ENCODE measurements at regions not wholly inside any gene's neighbourhood (a gene's known extent, or its start where the extent isn't known, plus 50 kb on each side); places are given as distances from the start of the nearest gene placed in this dataset.

DNA sequence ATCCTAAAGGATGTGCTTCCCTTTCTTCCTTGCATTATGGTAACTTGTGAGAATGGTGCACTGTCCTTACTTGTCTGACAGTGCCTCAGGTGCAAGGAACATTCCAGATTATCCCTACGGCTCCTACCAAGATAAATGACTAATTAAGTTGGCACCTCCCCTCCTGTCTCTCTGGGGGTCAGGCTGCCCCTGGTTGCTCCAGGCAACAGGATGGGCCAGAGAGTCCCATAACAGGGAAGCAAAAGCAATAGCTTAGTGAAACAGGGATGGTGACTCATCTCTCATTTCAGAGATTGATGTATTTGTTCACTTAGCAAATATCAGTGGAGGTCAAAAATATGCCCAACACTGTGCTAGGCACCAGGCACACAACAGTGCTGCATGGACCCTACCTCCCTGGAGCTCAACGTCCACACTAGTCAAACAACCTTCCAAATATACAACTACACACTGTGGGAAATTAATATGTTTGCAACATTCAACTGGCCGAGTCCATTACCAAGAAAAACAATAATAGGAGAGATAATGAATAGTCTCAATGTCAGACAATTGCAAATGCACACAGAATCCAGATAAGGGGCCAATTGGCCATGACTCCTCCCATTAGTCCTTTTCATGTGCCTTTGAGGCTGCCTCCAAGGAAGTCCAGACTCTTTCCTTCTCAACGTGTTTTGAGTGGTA lies 249.0 kb downstream of the TLE3 start:
- Histone ChIP-seq H3K9me3 (no peaks in the 10 kb centered on the region), H3K4me3 (no peak overlapping the region), H3K27me3 (peaks cover 23% of the 10 kb centered on the region), H3K36me3 (no peaks in the 10 kb centered on the region)
- no peak for DNase-seq

DNA sequence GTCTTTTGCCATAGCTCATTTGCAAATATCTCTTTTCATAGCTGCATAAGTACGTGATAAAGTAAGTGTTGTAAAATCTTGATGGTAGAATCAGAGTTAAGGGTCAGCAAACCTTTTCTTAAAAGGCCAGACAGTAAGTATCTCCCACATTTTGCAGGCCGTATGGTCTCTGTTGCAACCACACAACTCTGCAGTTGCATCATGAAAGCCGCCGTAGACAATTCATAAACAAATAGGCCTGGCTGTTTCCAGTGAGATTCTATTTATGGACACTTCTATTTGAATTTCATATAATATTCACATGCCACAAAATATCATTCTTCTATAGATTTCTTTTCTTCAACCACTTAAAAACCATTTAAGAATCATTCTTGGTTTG lies 248.5 kb downstream of the TLE3 start:
- Histone ChIP-seq H3K36me3 (no peaks in the 10 kb centered on the region), H3K9me3 (no peaks in the 10 kb centered on the region), H3K4me3 (no peak overlapping the region), H3K27me3 (peaks cover 23% of the 10 kb centered on the region)
- DNase-seq: no peak

DNA sequence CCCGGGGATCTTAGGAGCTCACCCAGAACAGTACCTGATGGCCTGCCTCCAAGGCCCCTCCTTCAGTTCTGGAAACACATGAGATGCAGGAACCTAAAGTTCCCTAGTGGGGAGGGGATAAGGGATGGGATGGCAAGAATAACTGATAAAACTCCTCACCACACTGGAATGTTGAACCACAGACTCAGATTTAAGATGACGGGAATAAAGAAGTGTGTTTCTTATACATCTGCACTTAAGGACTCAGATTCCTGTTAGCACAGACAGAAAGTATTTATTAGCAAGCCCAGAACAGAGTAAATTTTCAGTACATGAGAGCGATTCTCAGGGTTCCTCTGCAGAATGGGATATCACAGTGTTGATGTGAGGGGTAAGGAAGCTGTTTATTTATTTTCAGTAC lies 245.2 kb downstream of the TLE3 start:
- H3K27me3 ChIP-seq: peaks cover 6% of the 10 kb centered on the region
- H3K4me3 ChIP-seq: no peak overlapping the region
- no peaks in the 10 kb centered on the region for H3K9me3 ChIP-seq
- no peak for DNase-seq
- no peaks in the 10 kb centered on the region for H3K36me3 ChIP-seq

DNA sequence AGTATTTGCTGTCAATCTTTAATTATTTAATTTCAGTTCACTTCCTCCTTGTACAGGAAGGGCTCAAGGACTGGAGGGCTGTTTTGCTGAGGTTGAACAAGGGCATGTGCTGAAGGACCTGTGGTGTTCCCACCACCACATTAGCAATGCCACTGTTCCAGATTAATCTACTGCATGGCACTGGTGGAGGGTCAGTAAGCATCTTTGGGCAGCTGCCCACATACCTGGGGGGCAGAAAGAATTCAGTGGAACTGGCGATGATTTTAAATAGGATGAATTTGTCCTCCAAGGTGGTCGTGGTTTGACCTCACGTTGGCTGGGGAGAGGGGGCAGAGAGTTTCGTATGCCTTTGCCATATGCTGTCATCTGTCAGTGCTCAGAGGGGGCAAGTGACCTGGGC lies 244.8 kb downstream of the TLE3 start:
- H3K4me3 ChIP-seq: no peak overlapping the region
- H3K36me3 ChIP-seq: no peaks in the 10 kb centered on the region
- H3K27me3 ChIP-seq: peaks cover 2% of the 10 kb centered on the region; the same call in 1 of the 2 replicates
- H3K9me3 ChIP-seq: no peaks in the 10 kb centered on the region
- no peak for DNase-seq

DNA sequence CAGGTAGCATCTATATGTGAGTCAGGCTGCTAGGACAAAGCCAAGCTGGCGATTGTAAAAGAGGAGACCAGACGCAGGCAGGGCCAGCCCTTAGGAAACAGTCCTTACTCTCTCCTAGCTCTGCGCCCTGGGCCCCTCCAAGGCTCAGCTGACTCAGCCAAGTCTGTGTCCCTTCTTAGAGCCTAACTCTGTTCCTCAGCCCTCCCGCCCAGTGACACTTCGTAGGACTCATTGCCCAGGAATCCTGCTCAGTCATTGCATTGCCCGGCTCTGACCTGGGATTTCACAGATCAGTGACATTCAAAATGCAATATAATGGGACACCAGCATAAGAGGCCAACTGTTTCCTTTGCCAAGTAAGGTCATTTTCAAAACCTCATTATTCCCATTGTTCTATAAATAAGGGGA lies 244.2 kb downstream of the TLE3 start:
- no peaks in the 10 kb centered on the region for H3K27me3 ChIP-seq
- DNase-seq: peak; percentile 44
- H3K4me3 ChIP-seq: no peak overlapping the region
- no peaks in the 10 kb centered on the region for H3K36me3 ChIP-seq
- no peaks in the 10 kb centered on the region for H3K9me3 ChIP-seq

DNA sequence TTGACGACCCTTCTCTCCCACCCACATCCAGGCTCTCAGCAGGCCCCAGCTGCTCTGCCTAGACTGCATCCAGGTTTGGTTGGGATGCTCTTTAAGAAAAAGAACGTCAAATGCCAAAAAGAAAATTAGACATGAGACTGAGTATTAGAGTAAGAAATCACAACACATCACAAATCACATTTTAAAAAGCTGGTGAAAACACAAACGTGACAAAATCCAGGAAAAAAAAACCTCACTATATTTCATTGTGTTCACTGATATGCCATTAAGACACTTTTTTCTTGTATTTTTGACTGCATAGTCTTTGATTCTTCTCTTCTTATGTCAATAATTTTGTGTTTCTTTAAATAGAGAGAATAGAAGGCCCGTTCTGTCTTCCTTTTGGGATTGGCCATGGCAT lies 243.7 kb downstream of the TLE3 start:
- Histone ChIP-seq H3K27me3 (no peaks in the 10 kb centered on the region), H3K36me3 (no peaks in the 10 kb centered on the region), H3K4me3 (no peak overlapping the region), H3K9me3 (no peaks in the 10 kb centered on the region)
- no peak for DNase-seq

DNA sequence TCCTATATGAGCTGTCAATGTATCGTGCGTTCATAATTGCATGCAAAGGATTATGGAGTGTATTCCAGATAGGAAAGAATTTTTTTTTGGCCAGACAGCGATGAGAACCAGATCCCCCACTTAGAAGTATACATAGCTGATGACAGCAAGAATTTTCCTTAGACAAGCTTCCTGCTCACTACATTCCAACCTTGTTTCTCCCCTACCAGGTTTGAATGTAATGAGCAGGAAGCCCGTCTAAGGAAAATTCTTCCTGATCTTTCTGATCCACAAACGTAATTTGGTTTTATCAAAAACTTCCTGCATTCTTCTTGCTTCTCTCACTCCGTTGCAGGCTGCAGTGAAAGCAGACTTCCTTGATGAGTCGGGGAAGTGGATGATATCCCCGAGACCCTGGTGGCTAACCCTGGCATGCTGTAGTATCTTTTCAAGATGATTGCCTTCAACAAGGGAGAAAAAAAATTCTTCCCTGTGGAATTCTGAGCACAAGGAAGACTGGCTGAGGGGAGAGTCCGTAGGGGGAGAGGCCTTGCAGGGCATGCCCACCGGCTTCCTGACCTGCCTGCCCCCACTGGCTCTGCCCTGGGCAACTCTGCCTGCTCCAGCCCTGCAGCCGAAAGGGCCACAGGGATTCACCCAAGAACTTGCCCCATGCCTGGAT lies 243.1 kb downstream of the TLE3 start:
- Histone ChIP-seq H3K9me3 (no peaks in the 10 kb centered on the region), H3K4me3 (no peak overlapping the region), H3K36me3 (no peaks in the 10 kb centered on the region), H3K27me3 (no peaks in the 10 kb centered on the region)
- no peak for DNase-seq

DNA sequence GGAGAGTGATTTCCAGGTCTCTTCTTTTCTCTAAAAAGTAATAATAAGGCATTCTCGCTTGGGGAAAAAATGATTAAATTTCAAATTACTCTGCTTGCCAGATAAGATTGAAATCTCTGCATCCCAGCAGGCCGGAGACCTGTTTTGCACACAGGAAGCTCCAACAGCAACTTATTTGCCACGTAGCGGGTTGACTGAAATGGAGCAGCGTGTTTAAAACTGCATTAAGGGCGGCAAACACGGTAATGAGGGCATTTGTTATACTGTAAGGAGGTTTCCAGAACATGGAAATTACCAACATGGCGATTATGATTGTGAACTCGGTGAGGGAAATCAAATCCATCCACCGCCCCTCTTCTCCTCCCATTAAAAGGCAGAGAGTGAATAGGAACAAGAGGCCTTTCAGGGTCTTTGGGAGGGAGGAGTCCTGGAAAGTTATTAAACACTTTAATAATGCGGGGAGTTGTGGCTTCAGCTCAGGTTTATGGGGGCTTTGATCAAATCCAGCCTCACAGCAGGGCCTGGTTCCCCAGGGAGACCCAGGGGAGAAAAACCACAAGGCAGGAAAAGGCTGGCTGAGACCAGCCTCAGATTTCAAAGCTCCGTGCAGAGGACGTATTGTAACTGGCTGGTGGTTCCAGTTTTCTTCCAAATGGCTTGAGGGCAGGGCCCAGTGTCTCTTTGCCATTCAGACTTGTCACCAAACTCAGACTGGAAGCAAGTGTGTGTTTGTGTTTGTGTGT lies 242.3 kb downstream of the TLE3 start:
- no peak for DNase-seq
- Histone ChIP-seq H3K27me3 (no peaks in the 10 kb centered on the region), H3K4me3 (no peak overlapping the region), H3K9me3 (no peaks in the 10 kb centered on the region), H3K36me3 (no peaks in the 10 kb centered on the region)

DNA sequence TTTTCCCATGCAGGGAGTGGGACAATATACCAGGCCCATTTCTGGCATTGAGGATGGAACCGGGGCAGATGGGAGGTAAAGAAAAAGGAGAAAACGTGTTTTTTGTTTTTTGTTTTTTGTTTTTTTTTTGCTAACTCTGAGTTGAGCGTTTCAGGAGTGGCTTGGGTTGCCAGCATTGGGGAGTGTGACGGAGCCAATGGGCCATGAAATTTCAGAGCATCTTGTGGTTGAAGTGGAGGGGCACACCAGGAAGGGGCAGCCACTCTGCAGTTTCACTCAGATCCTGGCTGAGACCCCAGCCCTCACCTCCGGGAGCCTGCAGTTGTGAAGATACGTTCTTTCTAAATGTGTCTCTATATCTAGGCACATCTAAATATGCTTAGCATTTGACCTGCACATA lies 240.5 kb downstream of the TLE3 start:
- Histone ChIP-seq H3K36me3 (no peaks in the 10 kb centered on the region), H3K4me3 (no peak overlapping the region), H3K27me3 (no peaks in the 10 kb centered on the region), H3K9me3 (no peaks in the 10 kb centered on the region)
- DNase-seq: no peak

DNA sequence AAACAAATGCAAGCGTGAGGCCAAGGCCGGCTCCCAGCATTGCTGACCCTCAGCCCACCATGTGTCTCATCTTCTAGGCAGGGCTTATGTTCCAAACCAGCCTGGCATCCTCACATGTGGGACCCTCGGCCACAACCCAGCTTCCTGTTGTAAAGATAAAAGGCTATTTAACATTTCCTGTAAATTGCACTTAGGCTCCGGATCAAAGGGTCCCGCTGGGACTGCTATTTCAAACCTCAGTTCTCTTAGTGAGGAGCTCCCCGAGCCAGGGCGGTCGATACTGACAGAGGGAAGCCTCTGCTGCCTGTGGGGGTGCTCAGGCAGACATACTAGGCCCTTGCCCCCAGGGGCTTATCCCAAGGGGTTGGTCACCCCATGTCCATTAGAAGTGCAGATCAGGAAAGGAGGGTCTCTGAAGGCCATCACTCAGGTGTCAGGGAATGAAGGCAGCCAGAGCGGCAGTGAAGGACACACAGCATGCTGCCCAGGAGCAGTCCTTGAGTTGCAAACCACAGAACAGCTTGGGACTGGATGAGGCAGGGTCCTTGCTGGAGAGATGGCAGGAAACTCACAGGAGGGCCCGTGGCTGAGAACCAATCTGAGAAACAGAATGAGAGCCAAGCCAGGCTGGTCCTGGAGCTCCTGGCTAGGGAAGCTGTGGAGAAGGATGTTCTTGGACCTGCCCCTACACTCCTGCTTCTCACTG lies 239.9 kb downstream of the TLE3 start:
- H3K36me3 ChIP-seq: no peaks in the 10 kb centered on the region
- no peak for DNase-seq
- H3K4me3 ChIP-seq: no peak overlapping the region

DNA sequence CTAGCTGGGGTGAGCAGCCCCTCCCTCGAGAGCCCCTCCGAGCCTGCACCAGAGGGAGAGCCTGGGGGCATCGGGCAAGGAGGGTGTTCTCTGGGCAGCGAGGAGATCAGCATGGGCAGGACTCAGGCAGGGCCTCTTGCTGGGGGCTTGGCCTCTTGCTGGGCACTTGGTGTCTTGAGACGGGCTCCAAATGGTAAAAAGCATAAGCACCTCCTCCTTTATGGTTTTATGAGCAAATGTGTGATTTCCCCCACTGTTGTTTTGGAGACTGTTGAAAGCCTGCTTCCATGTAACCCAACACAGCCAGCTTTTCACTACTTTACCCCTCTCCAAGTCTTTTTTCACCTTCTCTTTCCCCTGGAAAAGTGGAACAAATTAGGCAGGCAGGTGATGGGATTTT lies 239.3 kb downstream of the TLE3 start:
- Histone ChIP-seq H3K9me3 (no peaks in the 10 kb centered on the region), H3K4me3 (no peak overlapping the region), H3K36me3 (no peaks in the 10 kb centered on the region), H3K27me3 (no peaks in the 10 kb centered on the region)
- no peak for DNase-seq

More for the DNA sequence above, 239.9 kb downstream of the TLE3 start:
- Histone ChIP-seq H3K9me3 (no peaks in the 10 kb centered on the region), H3K27me3 (no peaks in the 10 kb centered on the region)

DNA sequence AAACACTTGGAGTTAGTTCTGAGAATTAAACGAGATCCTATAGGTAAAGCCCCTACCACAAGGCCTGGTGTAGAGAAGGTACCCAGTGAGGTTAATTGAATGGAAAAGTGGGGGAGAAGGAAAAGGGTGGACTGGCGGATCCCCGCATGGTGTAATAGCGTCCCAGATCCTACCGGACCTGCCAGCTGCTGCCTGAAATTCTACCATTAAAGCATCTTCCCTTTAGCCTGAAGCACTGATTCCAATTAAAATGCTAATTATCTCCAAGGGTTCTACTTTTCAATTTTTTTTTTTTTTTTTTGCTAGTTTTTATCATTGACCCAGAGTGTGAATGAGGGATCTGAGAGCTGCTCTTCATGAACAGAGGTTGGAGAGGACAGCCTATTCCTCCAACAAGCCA lies 237.9 kb downstream of the TLE3 start:
- no peak for DNase-seq
- Histone ChIP-seq H3K9me3 (no peaks in the 10 kb centered on the region), H3K36me3 (no peaks in the 10 kb centered on the region), H3K4me3 (no peak overlapping the region), H3K27me3 (no peaks in the 10 kb centered on the region)

DNA sequence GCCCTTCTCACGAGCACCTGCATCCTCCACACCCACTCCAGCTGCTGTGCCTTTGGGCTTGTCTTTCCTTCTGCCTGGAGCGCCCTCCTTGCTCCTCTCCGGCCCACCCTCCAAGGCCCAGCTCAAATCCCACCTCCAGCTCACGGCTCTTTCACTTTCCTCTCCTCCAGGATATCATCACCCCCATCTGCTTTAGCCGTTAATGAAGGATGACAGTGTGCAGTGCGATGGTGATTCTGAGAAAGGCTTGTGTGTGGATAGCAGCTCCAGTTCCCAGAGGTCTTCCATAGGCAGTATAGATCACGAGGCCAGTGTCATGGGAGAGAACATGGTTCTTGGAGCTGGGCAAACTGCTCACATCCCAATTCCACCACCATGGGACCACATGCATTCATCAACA lies 237.4 kb downstream of the TLE3 start:
- Histone ChIP-seq H3K36me3 (no peaks in the 10 kb centered on the region), H3K9me3 (no peaks in the 10 kb centered on the region), H3K4me3 (no peak overlapping the region), H3K27me3 (no peaks in the 10 kb centered on the region)
- no peak for DNase-seq

DNA sequence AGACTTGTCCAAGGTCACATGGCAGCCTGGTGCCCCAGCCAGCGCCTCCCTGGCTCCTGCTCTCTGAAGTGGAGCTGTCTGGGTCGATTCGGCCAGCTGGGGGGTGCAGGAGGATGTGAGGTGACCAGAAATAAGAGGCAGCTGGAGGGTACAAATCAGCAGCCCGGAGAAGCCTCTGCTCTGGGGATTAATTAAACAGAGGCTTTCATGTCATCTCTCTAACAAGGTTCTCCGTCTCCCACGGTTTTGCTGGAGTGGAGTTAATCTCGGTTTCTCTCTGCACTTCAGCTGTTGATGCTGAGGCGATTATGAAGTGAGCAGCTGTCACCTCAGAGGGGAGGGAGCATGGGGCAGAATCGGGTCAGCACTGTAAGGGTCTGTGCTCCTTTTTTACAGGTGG lies 236.8 kb downstream of the TLE3 start:
- H3K4me3 ChIP-seq: no peak overlapping the region

DNA sequence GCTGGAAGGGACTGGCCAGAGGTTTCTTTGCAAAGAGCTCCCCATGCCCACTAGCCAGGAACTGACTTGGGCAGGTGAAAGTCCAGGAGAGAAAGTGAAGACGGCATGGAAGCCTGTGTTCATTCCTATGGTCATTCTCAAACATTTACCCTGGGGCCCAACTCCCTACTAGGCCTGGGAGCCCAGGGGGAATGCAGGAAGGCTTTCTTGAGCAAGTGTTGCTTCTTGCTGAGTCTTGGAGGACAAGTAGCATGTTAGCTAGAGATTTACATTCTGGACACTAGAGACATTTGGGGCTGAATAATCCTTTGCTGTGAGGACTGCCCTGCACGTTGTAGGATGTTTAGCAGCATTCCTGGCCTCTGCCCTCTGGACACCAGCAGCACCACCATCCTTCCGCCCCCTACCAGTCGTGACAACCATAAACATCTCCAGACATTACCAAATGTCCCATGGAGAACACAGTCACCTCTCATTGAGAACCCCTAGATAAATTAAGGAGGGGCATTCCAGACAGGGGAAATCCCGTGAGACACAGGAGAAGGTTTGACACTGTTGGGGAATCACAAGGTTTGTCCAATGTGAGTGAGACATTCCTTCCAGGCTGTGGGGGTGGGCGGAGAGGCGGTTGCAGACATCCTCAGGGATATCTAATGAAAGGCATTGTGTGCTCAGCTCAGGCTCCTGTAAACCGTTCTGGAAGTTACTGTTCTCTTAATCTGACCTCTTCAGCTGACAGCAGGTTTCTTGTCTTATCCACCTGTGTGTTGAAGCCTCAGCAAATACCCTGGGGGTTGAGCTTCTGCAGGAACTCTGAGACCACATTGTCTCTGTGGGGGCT lies 236.2 kb downstream of the TLE3 start:
- Histone ChIP-seq H3K36me3 (no peaks in the 10 kb centered on the region), H3K27me3 (no peaks in the 10 kb centered on the region), H3K9me3 (no peaks in the 10 kb centered on the region), H3K4me3 (no peak overlapping the region)
- DNase-seq: no peak

More for the DNA sequence above, 236.8 kb downstream of the TLE3 start:
- no peak for DNase-seq
- Histone ChIP-seq H3K27me3 (no peaks in the 10 kb centered on the region), H3K9me3 (no peaks in the 10 kb centered on the region), H3K36me3 (no peaks in the 10 kb centered on the region)

DNA sequence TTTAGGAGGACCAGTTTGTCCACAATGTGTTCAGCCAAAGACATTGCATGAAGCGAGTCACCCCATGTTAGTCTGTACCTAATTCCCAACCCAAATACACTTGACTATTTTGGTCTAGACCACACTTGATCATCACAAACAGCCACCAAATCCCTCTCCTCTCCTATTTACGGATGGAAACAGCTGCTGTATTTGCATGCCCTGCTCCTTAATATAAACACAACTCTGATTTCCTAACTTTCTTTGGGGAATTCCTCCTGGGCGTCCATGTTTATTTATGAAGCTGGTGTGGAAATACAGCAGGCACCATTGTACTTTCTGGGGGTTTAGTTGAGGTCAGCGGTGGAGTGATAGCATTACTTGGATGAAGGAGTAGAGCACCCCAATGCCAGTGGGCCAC lies 235.2 kb downstream of the TLE3 start:
- no peak for DNase-seq
- Histone ChIP-seq H3K9me3 (no peaks in the 10 kb centered on the region), H3K27me3 (no peaks in the 10 kb centered on the region)

More for the DNA sequence above, 235.2 kb downstream of the TLE3 start:
- H3K36me3 ChIP-seq: no peaks in the 10 kb centered on the region
- no peak overlapping the region for H3K4me3 ChIP-seq

Data from MG63 (cell line).